ENCODE measurements at regions not wholly inside any gene's neighbourhood (a gene's known extent, or its start where the extent isn't known, plus 50 kb on each side); places are given as distances from the start of the nearest gene placed in this dataset.

DNA sequence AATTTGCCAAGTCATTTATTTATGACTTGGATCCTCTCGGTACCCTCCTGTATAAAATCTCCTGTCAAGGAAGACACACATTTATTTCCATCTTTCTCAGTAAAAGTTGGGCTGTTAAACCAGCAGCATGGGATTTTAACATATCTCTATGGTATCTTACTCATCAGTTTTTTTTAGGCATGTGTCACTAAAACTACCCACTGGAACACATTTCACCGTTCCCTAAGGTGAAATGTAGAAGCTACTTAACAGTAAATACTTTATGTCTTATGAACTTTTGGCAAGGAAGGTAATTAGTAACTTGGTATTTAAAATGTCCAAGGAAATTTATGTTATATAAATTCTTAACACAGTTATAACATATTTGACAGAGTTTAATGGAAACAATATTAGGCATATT, 152.5 kb upstream of the HDAC9 start:
- BruUV-seq (replicated peaks), result no TSS peak
- intact Hi-C loops (cut with micrococcal nuclease; ENCODE audit: unreplicated experiment) (no loop called here), in situ Hi-C loops (cut with HindIII; ENCODE audit: extremely low pct_ligation_motif_present, low pct_unique_long_range_greater_than_20kb) (no loop called here)
- Histone ChIP-seq H3K9ac (ENCODE audit: insufficient read depth, low read depth, low read length) (no peak overlapping the region), H3K4me2 (ENCODE audit: low read depth, low read length) (no peak overlapping the region), H3K4me1 (ENCODE audit: insufficient read depth, low read length) (no peaks in the 10 kb centered on the region), H2AFZ (ENCODE audit: low read length) (no peak overlapping the region), H3K36me3 (replicated peaks in 1 of 2; ENCODE audit: control insufficient read depth in 1 of 2, insufficient read depth in 2 of 2, low read length in 2 of 2) (no peaks in the 10 kb centered on the region), H3K9me3 (ENCODE audit: low read length) (peaks cover 10% of the 10 kb centered on the region), H3K27me3 (ENCODE audit: control insufficient read depth in 1 of 2, insufficient read depth in 2 of 2, low read length in 2 of 2) (no peaks in the 10 kb centered on the region), H4K20me1 (ENCODE audit: insufficient read depth, low read length) (no peaks in the 10 kb centered on the region), H3K27ac (ENCODE audit: extremely low read length, insufficient read depth, low read length) (no peak overlapping the region), H3K79me2 (ENCODE audit: insufficient read depth, low read length) (no peaks in the 10 kb centered on the region), H3K4me3 (replicated peaks in 1 of 3; ENCODE audit: insufficient read depth in 1 of 3, low read depth in 2 of 3, low read length in 3 of 3) (no peak overlapping the region)
- DNase-seq (ENCODE audit: low spot score), result no peak
- whole genome bisulfite sequencing (ENCODE audit: low lambda C conversion rate), result 4% methylated on average over 2 of the region's 2 CpGs
- ChIA-PET POLR2A (no interaction called here), CTCF (ENCODE audit: low intra/inter-chr PET ratio, low total read pairs) (no interaction called here)
- FAIRE-seq, result no peak
- ATAC-seq, result no peak
- TF ChIP-seq NFIB (CRISPR knock-in tag; IDR thresholded peaks at IDR 0.05; ENCODE audit: borderline replicate concordance) (no peak), THAP11 (CRISPR knock-in tag; IDR thresholded peaks at IDR 0.05) (no peak)

DNA sequence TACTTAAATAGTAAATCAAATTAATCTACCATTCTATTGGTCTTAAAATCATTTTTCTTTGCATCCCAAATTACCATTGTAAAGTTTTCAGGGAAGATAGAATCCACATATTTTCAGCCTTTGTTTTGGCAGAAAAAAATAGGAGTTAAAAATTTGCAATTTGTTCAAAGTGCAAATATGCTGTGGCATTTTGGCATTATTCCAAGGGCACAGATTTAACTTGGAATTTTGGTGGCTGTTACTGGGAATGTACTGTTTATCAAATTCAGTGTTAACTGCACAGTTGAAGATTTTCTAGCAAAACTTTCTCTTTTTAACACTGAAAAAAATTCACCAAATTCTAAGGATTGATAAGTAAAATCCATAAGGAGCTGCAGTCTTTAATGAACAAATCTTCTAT, 151.0 kb upstream of the HDAC9 start:
- ChIA-PET POLR2A (no interaction called here), CTCF (ENCODE audit: low intra/inter-chr PET ratio, low total read pairs) (interaction anchor here (2.0 to 2.1 kb wide), 2 partner anchors 574 to 638 kb away, joined by 9 to 10 read pairs; no protein-coding TSS in a partner anchor)
- H3K9me3 ChIP-seq (ENCODE audit: low read length), result peaks cover 10% of the 10 kb centered on the region
- H3K36me3 ChIP-seq (replicated peaks in 1 of 2; ENCODE audit: control insufficient read depth in 1 of 2, insufficient read depth in 2 of 2, low read length in 2 of 2), result no peaks in the 10 kb centered on the region
- H3K79me2 ChIP-seq (ENCODE audit: insufficient read depth, low read length), result no peaks in the 10 kb centered on the region
- no peak for FAIRE-seq
- H3K4me3 ChIP-seq (replicated peaks in 1 of 3; ENCODE audit: insufficient read depth in 1 of 3, low read depth in 2 of 3, low read length in 3 of 3), result no peak overlapping the region
- H3K4me2 ChIP-seq (ENCODE audit: low read depth, low read length), result no peak overlapping the region
- no peak for TF ChIP-seq ZNF83 (CRISPR knock-in tag; IDR thresholded peaks at IDR 0.05; ENCODE audit: borderline replicate concordance)
- no peak for TF ChIP-seq ZNF317 (CRISPR knock-in tag; IDR thresholded peaks at IDR 0.05)
- no peak for TF ChIP-seq CHD2 (IDR thresholded peaks at IDR 0.05; ENCODE audit: low read depth, low read length)
- TF ChIP-seq, protein P1, sequence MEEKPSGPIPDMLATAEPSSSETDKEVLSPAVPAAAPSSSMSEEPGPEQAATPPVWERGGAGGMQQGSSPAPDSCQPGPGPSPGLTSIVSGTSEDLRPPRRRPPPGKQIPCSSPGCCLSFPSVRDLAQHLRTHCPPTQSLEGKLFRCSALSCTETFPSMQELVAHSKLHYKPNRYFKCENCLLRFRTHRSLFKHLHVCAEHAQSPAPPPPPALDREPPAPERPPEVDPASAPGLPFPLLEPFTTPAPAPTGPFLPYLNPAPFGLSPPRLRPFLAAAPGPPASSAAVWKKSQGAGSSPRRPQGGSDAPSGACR (CRISPR knock-in tag; IDR thresholded peaks at IDR 0.05), result no peak
- TF ChIP-seq XRCC5 (optimal IDR thresholded peaks at IDR 0.05; ENCODE audit: low read length), result no peak
- no peak for TF ChIP-seq PLRG1 (conservative IDR thresholded peaks at IDR 0.05)
- no peak for TF ChIP-seq RFX3 (CRISPR knock-in tag; IDR thresholded peaks at IDR 0.05)
- no peak for TF ChIP-seq FOXK2 (IDR thresholded peaks at IDR 0.05)
- TF ChIP-seq, protein P2, sequence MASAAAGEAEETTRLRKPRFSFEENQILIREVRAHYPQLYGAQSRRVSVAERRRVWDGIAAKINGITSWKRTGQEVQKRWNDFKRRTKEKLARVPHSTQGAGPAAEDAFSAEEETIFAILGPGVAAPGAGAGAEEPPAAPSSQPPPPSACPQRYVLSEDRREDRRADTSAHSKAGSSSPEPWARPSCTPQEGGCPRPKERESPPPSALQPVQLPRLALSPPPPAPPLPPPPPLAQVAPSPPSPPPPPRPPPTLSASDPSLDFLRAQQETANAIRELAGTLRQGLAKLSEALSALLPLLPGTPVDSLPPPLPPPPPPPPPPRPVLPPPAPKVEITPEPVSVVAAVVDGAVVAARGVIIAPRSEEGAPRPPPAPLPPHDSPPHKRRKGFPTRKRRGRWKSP (CRISPR knock-in tag; IDR thresholded peaks at IDR 0.05), result no peak
- TF ChIP-seq THAP11 (CRISPR knock-in tag; IDR thresholded peaks at IDR 0.05), result no peak
- TF ChIP-seq ZNF264 (CRISPR knock-in tag; IDR thresholded peaks at IDR 0.05), result no peak
- no peak overlapping the region for H2AFZ ChIP-seq (ENCODE audit: low read length)
- intact Hi-C loops (cut with micrococcal nuclease; ENCODE audit: unreplicated experiment) (no loop called here), in situ Hi-C loops (cut with HindIII; ENCODE audit: extremely low pct_ligation_motif_present, low pct_unique_long_range_greater_than_20kb) (no loop called here)
- BruUV-seq (replicated peaks), result no TSS peak
- no peak overlapping the region for H3K9ac ChIP-seq (ENCODE audit: insufficient read depth, low read depth, low read length)
- DNase-seq (ENCODE audit: low spot score), result no peak
- no peaks in the 10 kb centered on the region for H4K20me1 ChIP-seq (ENCODE audit: insufficient read depth, low read length)
- no peaks in the 10 kb centered on the region for H3K27me3 ChIP-seq (ENCODE audit: control insufficient read depth in 1 of 2, insufficient read depth in 2 of 2, low read length in 2 of 2)
- no peaks in the 10 kb centered on the region for H3K4me1 ChIP-seq (ENCODE audit: insufficient read depth, low read length)
- no peak overlapping the region for H3K27ac ChIP-seq (ENCODE audit: extremely low read length, insufficient read depth, low read length)
- no peak for ATAC-seq
